Kidney epithelial cell (primary cell): ENCODE measurements at regions not wholly inside any gene's neighbourhood (a gene's known extent, or its start where the extent isn't known, plus 50 kb on each side); places are given as distances from the start of the nearest gene placed in this dataset.

Source experiments
- DNase-seq: peaks from one replicate; pipeline ENCODE4 v3.0.0-alpha.2; 2010; ENCODE audit warnings: low read depth
- H3K27me3 ChIP-seq: 2 replicates; pipeline ENCODE4 v1.6.0; 2011; ENCODE audit warnings: low read length; ENCODE audit not compliant: control insufficient read depth, insufficient read depth
- H3K36me3 ChIP-seq: 2 replicates; pipeline ENCODE4 v1.5.1; 2011; ENCODE audit warnings: low read length; ENCODE audit not compliant: control insufficient read depth, insufficient read depth
- H3K4me3 ChIP-seq: 2 replicates; pipeline ENCODE4 v1.5.1; 2011; ENCODE audit warnings: low read depth, mild to moderate bottlenecking, control low read depth, low read length
- TF ChIP-seq, protein P1 (sequence below): IDR thresholded peaks from 2 replicates; pipeline ENCODE4 v1.5.1; 2011; ENCODE audit warnings: mild to moderate bottlenecking, moderate library complexity, low read length, control low read depth, inconsistent platforms; ENCODE audit not compliant: insufficient read depth, poor library complexity, severe bottlenecking

DNA sequence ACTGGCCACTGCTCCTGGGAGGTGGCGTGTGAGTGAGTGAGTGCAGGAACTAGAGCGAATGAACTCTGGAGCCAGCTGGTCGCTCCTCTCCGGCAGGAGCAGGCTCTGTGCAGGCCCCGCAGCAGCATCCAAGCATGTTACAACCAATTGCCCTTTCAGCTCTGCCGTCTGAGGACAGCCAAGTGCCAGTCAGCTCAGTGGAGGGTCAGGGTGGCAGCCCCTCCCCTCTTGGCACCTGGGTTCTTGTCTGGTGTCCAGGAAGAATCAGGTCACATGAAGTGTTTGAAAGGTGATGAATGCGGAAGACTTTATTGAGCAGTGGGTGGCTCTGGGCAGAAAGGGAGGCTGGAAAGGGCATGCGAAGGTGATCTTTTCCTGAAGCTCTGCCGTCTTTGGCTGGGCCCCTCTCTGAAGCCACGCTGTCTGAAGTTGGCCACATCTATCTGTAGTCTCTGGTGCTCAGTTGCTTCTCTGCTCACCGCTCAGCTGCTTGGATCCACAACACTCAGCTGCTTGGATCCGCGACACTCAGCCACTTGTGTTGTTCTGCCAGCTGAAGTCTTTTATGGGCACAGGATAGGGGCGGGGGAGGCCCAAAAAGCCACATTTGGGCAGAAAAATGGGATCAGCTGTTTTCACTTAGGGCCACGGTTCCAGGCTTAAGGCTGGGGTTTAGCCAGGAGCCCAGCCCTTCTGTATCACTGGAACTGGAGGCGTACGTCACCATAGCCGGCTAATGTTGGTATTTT, 139.8 kb downstream of the ADSS2 start:
- Histone ChIP-seq H3K36me3 (no peaks in the 10 kb centered on the region), H3K27me3 (no peaks in the 10 kb centered on the region), H3K4me3 (no peak overlapping the region)
- DNase-seq, result no peak
- TF ChIP-seq, protein P1, sequence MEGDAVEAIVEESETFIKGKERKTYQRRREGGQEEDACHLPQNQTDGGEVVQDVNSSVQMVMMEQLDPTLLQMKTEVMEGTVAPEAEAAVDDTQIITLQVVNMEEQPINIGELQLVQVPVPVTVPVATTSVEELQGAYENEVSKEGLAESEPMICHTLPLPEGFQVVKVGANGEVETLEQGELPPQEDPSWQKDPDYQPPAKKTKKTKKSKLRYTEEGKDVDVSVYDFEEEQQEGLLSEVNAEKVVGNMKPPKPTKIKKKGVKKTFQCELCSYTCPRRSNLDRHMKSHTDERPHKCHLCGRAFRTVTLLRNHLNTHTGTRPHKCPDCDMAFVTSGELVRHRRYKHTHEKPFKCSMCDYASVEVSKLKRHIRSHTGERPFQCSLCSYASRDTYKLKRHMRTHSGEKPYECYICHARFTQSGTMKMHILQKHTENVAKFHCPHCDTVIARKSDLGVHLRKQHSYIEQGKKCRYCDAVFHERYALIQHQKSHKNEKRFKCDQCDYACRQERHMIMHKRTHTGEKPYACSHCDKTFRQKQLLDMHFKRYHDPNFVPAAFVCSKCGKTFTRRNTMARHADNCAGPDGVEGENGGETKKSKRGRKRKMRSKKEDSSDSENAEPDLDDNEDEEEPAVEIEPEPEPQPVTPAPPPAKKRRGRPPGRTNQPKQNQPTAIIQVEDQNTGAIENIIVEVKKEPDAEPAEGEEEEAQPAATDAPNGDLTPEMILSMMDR, result no peak

DNA sequence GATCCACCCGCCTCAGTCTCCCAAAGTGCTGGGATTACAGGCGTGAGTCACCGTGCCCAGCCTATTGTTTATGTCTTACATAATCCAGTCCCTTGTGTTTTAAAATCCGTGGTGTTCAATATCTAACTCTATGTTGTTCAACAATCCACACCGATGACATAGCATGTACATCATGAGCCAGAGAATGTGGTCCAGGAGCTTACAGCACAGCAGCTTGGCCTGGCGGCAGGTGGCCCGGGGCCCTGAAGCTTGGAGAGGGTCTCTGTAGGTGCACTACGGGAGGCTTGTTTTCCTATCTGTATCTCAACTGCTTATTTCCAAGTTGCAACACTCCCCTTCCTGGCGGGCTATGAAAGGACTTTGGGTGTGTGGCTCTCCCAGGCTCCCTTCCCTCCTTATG, 138.4 kb downstream of the ADSS2 start:
- TF ChIP-seq, protein P1, result no peak
- Histone ChIP-seq H3K4me3 (no peak overlapping the region), H3K27me3 (no peaks in the 10 kb centered on the region), H3K36me3 (no peaks in the 10 kb centered on the region)
- no peak for DNase-seq

DNA sequence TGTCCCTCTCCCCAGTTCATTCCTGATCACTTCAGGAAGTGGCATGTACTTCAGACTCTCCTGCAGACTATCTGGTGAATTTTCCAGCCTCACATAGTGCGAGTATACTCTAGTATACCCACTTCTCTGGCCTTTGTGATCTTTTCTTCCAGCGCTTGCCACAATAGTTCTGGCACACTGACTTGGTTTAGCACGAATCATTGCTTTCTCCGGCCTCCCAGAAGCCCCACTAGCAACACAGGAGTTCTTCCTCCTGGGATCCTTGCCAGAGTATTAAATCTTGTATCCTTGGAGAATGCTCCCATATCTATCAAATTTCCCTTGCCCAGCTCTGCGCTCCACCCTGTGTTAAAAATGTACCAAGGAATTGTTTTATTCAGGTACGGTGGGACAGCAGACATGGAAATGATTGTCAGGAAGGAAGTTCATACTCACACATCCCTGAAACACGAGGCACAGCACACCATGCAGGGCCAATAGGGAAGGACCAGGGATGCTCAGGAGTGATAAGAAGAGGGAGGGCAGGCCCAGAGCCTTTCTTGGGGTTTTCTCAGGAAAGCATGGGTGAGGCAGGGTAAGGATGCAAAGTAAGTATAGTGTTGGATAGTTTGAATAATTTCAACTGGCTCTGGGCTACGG, 136.7 kb downstream of the ADSS2 start:
- Histone ChIP-seq H3K27me3 (no peaks in the 10 kb centered on the region), H3K36me3 (no peaks in the 10 kb centered on the region), H3K4me3 (no peak overlapping the region)
- TF ChIP-seq, protein P1, result no peak
- no peak for DNase-seq

DNA sequence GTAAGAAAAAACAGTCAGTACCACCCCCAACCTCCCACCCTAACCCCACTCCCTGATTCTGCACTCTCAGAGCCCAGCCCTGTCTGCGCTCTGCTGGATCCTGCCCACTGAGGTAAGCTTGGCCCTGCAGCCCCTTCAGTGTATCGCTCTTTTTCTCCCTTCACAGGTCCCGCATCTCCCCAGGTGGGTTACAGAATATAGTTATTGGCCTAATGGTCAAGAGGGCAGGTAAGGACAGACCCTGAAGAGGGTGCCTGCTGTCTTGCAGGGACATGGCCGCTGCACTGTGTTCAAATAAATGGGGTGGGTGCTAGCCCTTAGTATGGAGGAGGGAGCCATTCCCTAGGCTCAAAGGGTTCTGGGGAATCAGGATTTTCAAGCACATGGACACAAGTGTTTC, 135.7 kb downstream of the ADSS2 start:
- Histone ChIP-seq H3K27me3 (no peaks in the 10 kb centered on the region), H3K36me3 (no peaks in the 10 kb centered on the region), H3K4me3 (no peak overlapping the region)
- DNase-seq, result no peak
- TF ChIP-seq, protein P1, result no peak

DNA sequence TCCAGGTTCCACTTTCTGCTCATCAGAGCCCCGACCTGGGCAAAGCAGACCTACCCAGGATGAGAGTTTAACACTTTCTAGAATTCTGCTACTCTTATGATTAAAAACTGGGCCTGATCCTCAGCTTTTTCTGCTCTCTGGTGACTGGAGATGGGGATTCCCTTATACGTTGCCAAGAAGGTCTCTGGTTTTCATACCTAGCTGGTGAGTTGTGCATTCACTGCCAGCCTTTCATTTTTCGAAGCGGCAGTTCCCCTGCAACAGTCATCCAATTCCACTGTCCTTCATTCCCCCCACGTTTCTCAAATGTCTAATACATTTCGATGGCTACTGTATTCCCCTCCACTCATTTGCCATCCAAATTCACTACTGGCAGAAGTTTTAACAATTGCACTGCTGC, 135.3 kb downstream of the ADSS2 start:
- Histone ChIP-seq H3K27me3 (no peaks in the 10 kb centered on the region), H3K4me3 (no peak overlapping the region), H3K36me3 (no peaks in the 10 kb centered on the region)
- TF ChIP-seq, protein P1, result no peak
- DNase-seq, result no peak
